NCI-H345 treated with DMSO at 0.1 percent for 48 hours (cell line): ENCODE measurements at regions not wholly inside any gene's neighbourhood (a gene's known extent, or its start where the extent isn't known, plus 50 kb on each side); places are given as distances from the start of the nearest gene placed in this dataset.

ENCODE experiments used
- DNase-seq: peaks from one replicate; lab custom pipeline; 2025; ENCODE audit not compliant: unreplicated experiment; lab: John Stamatoyannopoulos, UW

GRCh38 chr21:23542097-23542496 lies 2065.2 kb downstream of the MRPL39 start:
- no peak for DNase-seq

GRCh38 chr21:23541571-23541970 lies 2065.7 kb downstream of the MRPL39 start:
- no peak for DNase-seq

- DNase-seq: no peak
Observed at GRCh38 chr21:23534850-23535249, 2072.4 kb downstream of the MRPL39 start.

- no peak for DNase-seq
Observed at GRCh38 chr21:23531444-23531843, 2075.8 kb downstream of the MRPL39 start.

- DNase-seq: no peak
Observed at GRCh38 chr21:23524685-23525084, 2082.6 kb downstream of the MRPL39 start.

GRCh38 chr21:23522751-23523150 lies 2084.5 kb downstream of the MRPL39 start:
- DNase-seq: no peak

GRCh38 chr21:23507501-23507900 lies 2099.8 kb downstream of the MRPL39 start:
- DNase-seq: no peak

GRCh38 chr21:23496729-23497128 lies 2110.6 kb downstream of the MRPL39 start:
- no peak for DNase-seq

- DNase-seq: no peak
Observed at GRCh38 chr21:23488245-23488644, 2119.0 kb downstream of the MRPL39 start.

- DNase-seq: no peak
Observed at GRCh38 chr21:23480591-23481270, 2126.6 kb downstream of the MRPL39 start.

- DNase-seq: no peak
Observed at GRCh38 chr21:23478381-23478780, 2128.9 kb downstream of the MRPL39 start.

GRCh38 chr21:23475281-23476219 lies 2131.7 kb downstream of the MRPL39 start:
- DNase-seq: no peak

- no peak for DNase-seq
Observed at GRCh38 chr21:23471877-23472276, 2135.4 kb downstream of the MRPL39 start.

- no peak for DNase-seq
Observed at GRCh38 chr21:23463365-23463764, 2143.9 kb downstream of the MRPL39 start.

- no peak for DNase-seq
Observed at GRCh38 chr21:23455676-23456075, 2151.6 kb downstream of the MRPL39 start.

GRCh38 chr21:23452384-23453083 lies 2154.7 kb downstream of the MRPL39 start:
- DNase-seq: no peak

GRCh38 chr21:23445307-23445706 lies 2162.0 kb downstream of the MRPL39 start:
- no peak for DNase-seq

- DNase-seq: no peak
Observed at GRCh38 chr21:23438081-23438480, 2169.2 kb downstream of the MRPL39 start.

GRCh38 chr21:23402929-23403520 lies 2204.3 kb downstream of the MRPL39 start:
- DNase-seq: no peak

GRCh38 chr21:23401278-23401677 lies 2206.0 kb downstream of the MRPL39 start:
- DNase-seq: no peak

GRCh38 chr21:23398726-23399125 lies 2208.6 kb downstream of the MRPL39 start:
- DNase-seq: no peak
